ENCODE measurements at regions not wholly inside any gene's neighbourhood (a gene's known extent, or its start where the extent isn't known, plus 50 kb on each side); places are given as distances from the start of the nearest gene placed in this dataset.

DNA sequence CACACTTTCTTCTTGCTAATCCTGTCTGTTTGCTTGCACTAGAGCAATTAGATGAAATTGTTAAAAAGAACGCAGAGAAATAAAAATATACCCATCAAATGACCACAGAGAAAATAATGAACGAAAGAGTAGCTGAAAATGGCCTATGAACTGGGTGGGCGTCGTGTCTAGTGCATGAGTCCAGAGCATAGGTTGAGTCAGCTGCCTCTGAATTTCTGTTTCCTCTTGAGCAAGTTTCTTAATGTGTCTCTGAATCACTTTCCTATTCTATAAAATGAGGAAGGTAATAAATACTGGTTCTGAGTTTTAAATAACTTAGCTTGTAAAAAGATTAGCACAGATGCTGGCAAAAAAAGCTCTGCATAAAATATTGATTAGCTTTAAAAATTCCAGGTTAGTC is 75.0 kb downstream of the POM121L12 start:
- Histone ChIP-seq H3K4me1 (ENCODE audit: control insufficient read depth, insufficient read depth, low read length) (peaks cover 12% of the 10 kb centered on the region), H3K4me3 (ENCODE audit: low read length) (no peak overlapping the region), H3K36me3 (ENCODE audit: control insufficient read depth, insufficient read depth, low read length) (no peaks in the 10 kb centered on the region), H3K27ac (ENCODE audit: low read depth, low read length) (no peak overlapping the region), H3K9me3 (ENCODE audit: control insufficient read depth, low read length) (no peaks in the 10 kb centered on the region), H3K27me3 (ENCODE audit: control insufficient read depth, insufficient read depth, low read length, poor library complexity, severe bottlenecking) (peaks cover 8% of the 10 kb centered on the region), H3K9ac (ENCODE audit: extremely low read depth, low read length, poor library complexity, severe bottlenecking) (no peak overlapping the region)
- no peaks in the 10 kb centered on the region for H3K36me3 Mint-ChIP-seq (ENCODE audit: low read depth)
- WGBS, 2 experiments (ENCODE audit: insufficient coverage in 1 of 2, insufficient read length in 1 of 2) = 97 to 100% methylated on average over 3 to 4 of the region's 4 CpGs
- H3K27ac Mint-ChIP-seq = no peak overlapping the region
- DNase-seq = no peak
- H3K4me1 Mint-ChIP-seq = peaks cover 24% of the 10 kb centered on the region
- TF ChIP-seq, protein P1, sequence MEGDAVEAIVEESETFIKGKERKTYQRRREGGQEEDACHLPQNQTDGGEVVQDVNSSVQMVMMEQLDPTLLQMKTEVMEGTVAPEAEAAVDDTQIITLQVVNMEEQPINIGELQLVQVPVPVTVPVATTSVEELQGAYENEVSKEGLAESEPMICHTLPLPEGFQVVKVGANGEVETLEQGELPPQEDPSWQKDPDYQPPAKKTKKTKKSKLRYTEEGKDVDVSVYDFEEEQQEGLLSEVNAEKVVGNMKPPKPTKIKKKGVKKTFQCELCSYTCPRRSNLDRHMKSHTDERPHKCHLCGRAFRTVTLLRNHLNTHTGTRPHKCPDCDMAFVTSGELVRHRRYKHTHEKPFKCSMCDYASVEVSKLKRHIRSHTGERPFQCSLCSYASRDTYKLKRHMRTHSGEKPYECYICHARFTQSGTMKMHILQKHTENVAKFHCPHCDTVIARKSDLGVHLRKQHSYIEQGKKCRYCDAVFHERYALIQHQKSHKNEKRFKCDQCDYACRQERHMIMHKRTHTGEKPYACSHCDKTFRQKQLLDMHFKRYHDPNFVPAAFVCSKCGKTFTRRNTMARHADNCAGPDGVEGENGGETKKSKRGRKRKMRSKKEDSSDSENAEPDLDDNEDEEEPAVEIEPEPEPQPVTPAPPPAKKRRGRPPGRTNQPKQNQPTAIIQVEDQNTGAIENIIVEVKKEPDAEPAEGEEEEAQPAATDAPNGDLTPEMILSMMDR (conservative IDR thresholded peaks at IDR 0.05) = no peak
- H3K4me3 Mint-ChIP-seq = no peak overlapping the region
- no peaks in the 10 kb centered on the region for H3K9me3 Mint-ChIP-seq
- H3K27me3 Mint-ChIP-seq (ENCODE audit: insufficient read depth) = peaks cover 5% of the 10 kb centered on the region

- Histone ChIP-seq H3K9me3 (ENCODE audit: control insufficient read depth, low read length) (no peaks in the 10 kb centered on the region), H3K27ac (ENCODE audit: low read depth, low read length) (no peak overlapping the region), H3K4me3 (ENCODE audit: low read length) (no peak overlapping the region), H3K36me3 (ENCODE audit: control insufficient read depth, insufficient read depth, low read length) (no peaks in the 10 kb centered on the region), H3K9ac (ENCODE audit: extremely low read depth, low read length, poor library complexity, severe bottlenecking) (no peak overlapping the region), H3K27me3 (ENCODE audit: control insufficient read depth, insufficient read depth, low read length, poor library complexity, severe bottlenecking) (peaks cover 8% of the 10 kb centered on the region), H3K4me1 (ENCODE audit: control insufficient read depth, insufficient read depth, low read length) (peaks cover 12% of the 10 kb centered on the region)
- Mint-ChIP-seq H3K27ac (no peak overlapping the region), H3K4me1 (peaks cover 24% of the 10 kb centered on the region), H3K4me3 (no peak overlapping the region), H3K36me3 (ENCODE audit: low read depth) (no peaks in the 10 kb centered on the region), H3K9me3 (no peaks in the 10 kb centered on the region), H3K27me3 (ENCODE audit: insufficient read depth) (peaks cover 5% of the 10 kb centered on the region)
- TF ChIP-seq, protein P1 (conservative IDR thresholded peaks at IDR 0.05) = no peak
- no peak for DNase-seq
- WGBS, 2 experiments (ENCODE audit: insufficient coverage in 1 of 2, insufficient read length in 1 of 2) = 85% methylated on average over 1 of the region's 1 CpG; no CpG with 5 or more reads in 1 of the 2 experiments
Measured at GRCh38 chr7:53111031-53111430, 75.6 kb downstream of the POM121L12 start.

- no peaks in the 10 kb centered on the region for H3K36me3 Mint-ChIP-seq (ENCODE audit: low read depth)
- 93 to 100% methylated on average over 4 of the region's 4 CpGs for WGBS, 2 experiments (ENCODE audit: insufficient coverage in 1 of 2, insufficient read length in 1 of 2)
- H3K27me3 ChIP-seq (ENCODE audit: control insufficient read depth, insufficient read depth, low read length, poor library complexity, severe bottlenecking) = peaks cover 8% of the 10 kb centered on the region
- TF ChIP-seq, protein P1 (conservative IDR thresholded peaks at IDR 0.05) = no peak
- H3K36me3 ChIP-seq (ENCODE audit: control insufficient read depth, insufficient read depth, low read length) = no peaks in the 10 kb centered on the region
- no peaks in the 10 kb centered on the region for H3K9me3 Mint-ChIP-seq
- no peaks in the 10 kb centered on the region for H3K9me3 ChIP-seq (ENCODE audit: control insufficient read depth, low read length)
- H3K9ac ChIP-seq (ENCODE audit: extremely low read depth, low read length, poor library complexity, severe bottlenecking) = no peak overlapping the region
- peaks cover 24% of the 10 kb centered on the region for H3K4me1 Mint-ChIP-seq
- H3K4me1 ChIP-seq (ENCODE audit: control insufficient read depth, insufficient read depth, low read length) = peaks cover 12% of the 10 kb centered on the region
- H3K27me3 Mint-ChIP-seq (ENCODE audit: insufficient read depth) = peaks cover 5% of the 10 kb centered on the region
- DNase-seq = no peak
- H3K4me3 ChIP-seq (ENCODE audit: low read length) = no peak overlapping the region
- H3K27ac Mint-ChIP-seq = no peak overlapping the region
- H3K4me3 Mint-ChIP-seq = no peak overlapping the region
- H3K27ac ChIP-seq (ENCODE audit: low read depth, low read length) = no peak overlapping the region
Measured at GRCh38 chr7:53113424-53113823, 78.0 kb downstream of the POM121L12 start.
